T47D (cell line): ENCODE measurements at regions not wholly inside any gene's neighbourhood (a gene's known extent, or its start where the extent isn't known, plus 50 kb on each side); places are given as distances from the start of the nearest gene placed in this dataset.
"Not testable (repeated sequence)": the region's sequence is repeated elsewhere in the genome, so short reads cannot be mapped to it uniquely, and the experiment has no call there.

Experiments used
- DNase-seq, 2 experiments: peaks; one replicate each; pipeline versions ENCODE4 v3.0.0 to v3.0.0-alpha.2; 2011 to 2012; ENCODE audit warnings: low read depth in 1 of 2, low spot score in 1 of 2
- JUND ChIP-seq: IDR thresholded peaks from 2 replicates; pipeline ENCODE4 v1.6.1; 2012; ENCODE audit warnings: low read depth
- in situ Hi-C: cut with HindIII; loops from 2 replicates; pipeline ENCODE4 v1.10.0; 2016; ENCODE audit warnings: low sequenced_read_pairs, low pct_unique_long_range_greater_than_20kb

- no peak for DNase-seq
- TF ChIP-seq JUND = no peak
- in situ Hi-C loops = no loop called here
Observed at GRCh38 chr5:107724642-107725041, 53.9 kb upstream of the EFNA5 start.

DNA sequence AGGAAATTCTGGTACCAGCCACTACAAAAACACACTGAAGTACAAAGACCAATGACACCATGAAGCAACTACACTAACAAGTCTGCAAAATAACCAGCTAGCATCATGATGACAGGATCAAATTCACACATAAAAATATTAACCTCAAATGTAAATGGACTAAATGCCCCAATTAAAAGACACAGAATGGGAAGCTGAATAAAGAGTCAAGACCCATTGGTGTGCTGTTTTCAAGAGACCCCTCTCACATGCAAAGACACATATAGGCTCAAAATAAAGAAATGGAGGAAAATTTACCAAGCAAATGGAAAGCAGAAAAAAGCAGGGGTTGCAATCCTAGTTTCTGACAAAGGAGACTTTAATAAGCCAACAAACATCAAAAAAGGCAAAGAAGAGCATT lies 50.5 kb upstream of the EFNA5 start:
- in situ Hi-C loops = not testable (repeated sequence)

More for the DNA sequence above, 50.5 kb upstream of the EFNA5 start:
- DNase-seq = not testable (repeated sequence)
